Epithelial cell of proximal tubule (primary cell): ENCODE measurements at regions not wholly inside any gene's neighbourhood (a gene's known extent, or its start where the extent isn't known, plus 50 kb on each side); places are given as distances from the start of the nearest gene placed in this dataset.
A peak's percentile ranks its signal among the peaks of the same experiment; 100 is the strongest.
"Not testable (repeated sequence)": the region's sequence is repeated elsewhere in the genome, so short reads cannot be mapped to it uniquely, and the experiment has no call there.

Experiments used
- DNase-seq: peaks from one replicate; pipeline ENCODE4 v3.0.0-alpha.2; 2011; ENCODE audit warnings: low read depth
- H3K4me3 ChIP-seq: 2 replicates; pipeline ENCODE4 v1.5.1; 2011; ENCODE audit warnings: low read depth, mild to moderate bottlenecking, low read length
- CTCF ChIP-seq: conservative IDR thresholded peaks from 2 replicates; pipeline ENCODE4 v1.5.1; 2012; ENCODE audit warnings: low read depth, mild to moderate bottlenecking, low read length

GRCh38 chr7:26944501-26945358 is 80.3 kb upstream of the SKAP2 start:
- no peak for TF ChIP-seq CTCF
- H3K4me3 ChIP-seq = no peak overlapping the region
- DNase-seq = no peak

- no peak for TF ChIP-seq CTCF
- DNase-seq = peak; percentile 52
- H3K4me3 ChIP-seq = no peak overlapping the region
Observed at GRCh38 chr7:26937939-26938623, 73.7 kb upstream of the SKAP2 start.

- H3K4me3 ChIP-seq = no peak overlapping the region
- no peak for TF ChIP-seq CTCF
- no peak for DNase-seq
Observed at GRCh38 chr7:26937306-26937705, 72.9 kb upstream of the SKAP2 start.

- not testable (repeated sequence) for H3K4me3 ChIP-seq, DNase-seq
Observed at GRCh38 chr7:26932616-26933015, 68.2 kb upstream of the SKAP2 start.

- no peak for TF ChIP-seq CTCF
- DNase-seq = no peak
- H3K4me3 ChIP-seq = no peak overlapping the region
Observed at GRCh38 chr7:26930845-26931244, 66.5 kb upstream of the SKAP2 start.

- DNase-seq = no peak
- no peak for TF ChIP-seq CTCF
- no peak overlapping the region for H3K4me3 ChIP-seq
Observed at GRCh38 chr7:26930201-26930600, 65.8 kb upstream of the SKAP2 start.

GRCh38 chr7:26928703-26929347 is 64.4 kb upstream of the SKAP2 start:
- no peak overlapping the region for H3K4me3 ChIP-seq
- no peak for TF ChIP-seq CTCF
- DNase-seq = no peak
